ENCODE measurements at regions not wholly inside any gene's neighbourhood (a gene's known extent, or its start where the extent isn't known, plus 50 kb on each side); places are given as distances from the start of the nearest gene placed in this dataset.

GRCh38 chr7:34309116-34309515 is 348.9 kb upstream of the NPSR1 start:
- Mint-ChIP-seq H3K4me1 (no peaks in the 10 kb centered on the region), H3K27me3 (no peaks in the 10 kb centered on the region), H3K27ac (no peak overlapping the region), H3K4me3 (no peak overlapping the region), H3K9me3 (peaks cover 4 to 22% of the 10 kb centered on the region in 2 donors)
- DNase-seq (no peak), ATAC-seq (no peak)

- no peak for DNase-seq
- Mint-ChIP-seq H3K4me3 (no peak overlapping the region), H3K9me3 (peaks cover 4 to 22% of the 10 kb centered on the region in 2 donors), H3K27ac (no peak overlapping the region), H3K4me1 (no peaks in the 10 kb centered on the region), H3K27me3 (no peaks in the 10 kb centered on the region)
- ATAC-seq = no peak
Observed at GRCh38 chr7:34309584-34309983, 348.4 kb upstream of the NPSR1 start.

- Mint-ChIP-seq H3K27me3 (no peaks in the 10 kb centered on the region), H3K27ac (no peak overlapping the region), H3K4me1 (no peaks in the 10 kb centered on the region), H3K9me3 (peaks cover 4 to 22% of the 10 kb centered on the region in 2 donors), H3K4me3 (no peak overlapping the region)
- ATAC-seq (no peak), DNase-seq (no peak)
Observed at GRCh38 chr7:34311591-34311990, 346.4 kb upstream of the NPSR1 start.

GRCh38 chr7:34312624-34313023 is 345.4 kb upstream of the NPSR1 start:
- Mint-ChIP-seq H3K4me3 (no peak overlapping the region), H3K27ac (no peak overlapping the region), H3K4me1 (no peaks in the 10 kb centered on the region), H3K27me3 (no peaks in the 10 kb centered on the region), H3K9me3 (peaks cover 4 to 22% of the 10 kb centered on the region in 2 donors)
- DNase-seq = no peak
- no peak for ATAC-seq

- Mint-ChIP-seq H3K4me3 (no peak overlapping the region), H3K4me1 (no peaks in the 10 kb centered on the region), H3K27me3 (no peaks in the 10 kb centered on the region), H3K27ac (no peak overlapping the region), H3K9me3 (peaks cover 4 to 22% of the 10 kb centered on the region in 2 donors)
- DNase-seq (no peak), ATAC-seq (no peak)
Observed at GRCh38 chr7:34313289-34313688, 344.7 kb upstream of the NPSR1 start.

GRCh38 chr7:34315032-34315431 is 343.0 kb upstream of the NPSR1 start:
- H3K27me3 Mint-ChIP-seq = peaks cover 6% of the 10 kb centered on the region
- no peaks in the 10 kb centered on the region for H3K4me1 Mint-ChIP-seq
- peaks cover 4 to 16% of the 10 kb centered on the region in 2 donors for H3K9me3 Mint-ChIP-seq
- DNase-seq (no peak), ATAC-seq (no peak)
- H3K4me3 Mint-ChIP-seq = no peak overlapping the region
- no peak overlapping the region for H3K27ac Mint-ChIP-seq

GRCh38 chr7:34317039-34317438 is 341.0 kb upstream of the NPSR1 start:
- H3K4me3 Mint-ChIP-seq = no peak overlapping the region
- DNase-seq (no peak), ATAC-seq (no peak)
- H3K9me3 Mint-ChIP-seq = peaks cover 2 to 8% of the 10 kb centered on the region in 2 donors
- peaks cover 23% of the 10 kb centered on the region for H3K27me3 Mint-ChIP-seq
- peaks cover 6% of the 10 kb centered on the region for H3K4me1 Mint-ChIP-seq
- no peak overlapping the region for H3K27ac Mint-ChIP-seq

- Mint-ChIP-seq H3K9me3 (no peaks in the 10 kb centered on the region), H3K4me3 (no peak overlapping the region), H3K27ac (no peak overlapping the region), H3K4me1 (peaks cover 6% of the 10 kb centered on the region), H3K27me3 (peaks cover 27% of the 10 kb centered on the region)
- ATAC-seq (no peak), DNase-seq (no peak)
Observed at GRCh38 chr7:34320412-34320811, 337.6 kb upstream of the NPSR1 start.

- H3K4me1 Mint-ChIP-seq = peaks cover 6% of the 10 kb centered on the region
Observed at GRCh38 chr7:34320926-34321661, 336.9 kb upstream of the NPSR1 start.

GRCh38 chr7:34322841-34323240 is 335.2 kb upstream of the NPSR1 start:
- Mint-ChIP-seq H3K27ac (no peak overlapping the region), H3K9me3 (no peaks in the 10 kb centered on the region), H3K4me1 (peaks cover 6% of the 10 kb centered on the region), H3K27me3 (peaks cover 27% of the 10 kb centered on the region), H3K4me3 (no peak overlapping the region)
- DNase-seq (no peak), ATAC-seq (peak; percentile 79)

More at GRCh38 chr7:34320926-34321661, 336.9 kb upstream of the NPSR1 start:
- Mint-ChIP-seq H3K27me3 (peaks cover 27% of the 10 kb centered on the region), H3K9me3 (no peaks in the 10 kb centered on the region), H3K27ac (no peak overlapping the region), H3K4me3 (peak overlapping the region in 1 of 2 donors; percentile 14)
- DNase-seq = peak; percentile 34 to 37
- ATAC-seq = peak; percentile 75

- no peaks in the 10 kb centered on the region for H3K9me3 Mint-ChIP-seq
- ATAC-seq = no peak
- no peak overlapping the region for H3K27ac Mint-ChIP-seq
- DNase-seq = no peak
- no peaks in the 10 kb centered on the region for H3K27me3 Mint-ChIP-seq
- H3K4me1 Mint-ChIP-seq = no peaks in the 10 kb centered on the region
- H3K4me3 Mint-ChIP-seq = no peak overlapping the region
Observed at GRCh38 chr7:34327681-34328080, 330.3 kb upstream of the NPSR1 start.

GRCh38 chr7:34330308-34330707 is 327.7 kb upstream of the NPSR1 start:
- Mint-ChIP-seq H3K4me1 (no peaks in the 10 kb centered on the region), H3K4me3 (no peak overlapping the region), H3K27ac (no peak overlapping the region), H3K9me3 (peaks cover 0 to 12% of the 10 kb centered on the region in 2 donors), H3K27me3 (no peaks in the 10 kb centered on the region)
- ATAC-seq (no peak), DNase-seq (no peak)

GRCh38 chr7:34331102-34331501 is 326.9 kb upstream of the NPSR1 start:
- Mint-ChIP-seq H3K4me3 (no peak overlapping the region), H3K27ac (no peak overlapping the region), H3K27me3 (no peaks in the 10 kb centered on the region), H3K4me1 (no peaks in the 10 kb centered on the region), H3K9me3 (peaks cover 0 to 12% of the 10 kb centered on the region in 2 donors)
- ATAC-seq (no peak), DNase-seq (no peak)

- no peak overlapping the region for H3K27ac Mint-ChIP-seq
- no peaks in the 10 kb centered on the region for H3K4me1 Mint-ChIP-seq
- H3K9me3 Mint-ChIP-seq = peaks cover 0 to 12% of the 10 kb centered on the region in 2 donors
- no peak overlapping the region for H3K4me3 Mint-ChIP-seq
- H3K27me3 Mint-ChIP-seq = no peaks in the 10 kb centered on the region
- DNase-seq = no peak
- no peak for ATAC-seq
Observed at GRCh38 chr7:34332006-34332405, 326.0 kb upstream of the NPSR1 start.

- no peaks in the 10 kb centered on the region for H3K4me1 Mint-ChIP-seq
- ATAC-seq (no peak), DNase-seq (no peak)
- peaks cover 1 to 12% of the 10 kb centered on the region in 2 donors for H3K9me3 Mint-ChIP-seq
- no peaks in the 10 kb centered on the region for H3K27me3 Mint-ChIP-seq
- H3K27ac Mint-ChIP-seq = no peak overlapping the region
- no peak overlapping the region for H3K4me3 Mint-ChIP-seq
Observed at GRCh38 chr7:34333184-34333583, 324.8 kb upstream of the NPSR1 start.

- no peak overlapping the region for H3K4me3 Mint-ChIP-seq
- ATAC-seq (no peak), DNase-seq (no peak)
- H3K4me1 Mint-ChIP-seq = no peaks in the 10 kb centered on the region
- H3K9me3 Mint-ChIP-seq = peaks cover 7 to 12% of the 10 kb centered on the region in 2 donors
- H3K27me3 Mint-ChIP-seq = no peaks in the 10 kb centered on the region
- H3K27ac Mint-ChIP-seq = no peak overlapping the region
Observed at GRCh38 chr7:34333925-34334324, 324.1 kb upstream of the NPSR1 start.

GRCh38 chr7:34337163-34337562 is 320.9 kb upstream of the NPSR1 start:
- Mint-ChIP-seq H3K4me1 (no peaks in the 10 kb centered on the region), H3K9me3 (peaks cover 7 to 17% of the 10 kb centered on the region in 2 donors), H3K27me3 (no peaks in the 10 kb centered on the region), H3K27ac (no peak overlapping the region), H3K4me3 (no peak overlapping the region)
- no peak for ATAC-seq
- DNase-seq = no peak
